Progenitor cell of endocrine pancreas (in vitro differentiated cells): ENCODE measurements at regions not wholly inside any gene's neighbourhood (a gene's known extent, or its start where the extent isn't known, plus 50 kb on each side); places are given as distances from the start of the nearest gene placed in this dataset.

Experiments used
- DNase-seq: peaks from one replicate; pipeline ENCODE4 v3.0.0; 2021; ENCODE audit warnings: low spot score; ENCODE audit not compliant: unreplicated experiment
- H3K27ac Mint-ChIP-seq: 2 replicates; pipeline ENCODE4 v1.8.0; 2021; ENCODE audit warnings: mild to moderate bottlenecking, moderate library complexity, mixed read lengths
- H3K27me3 Mint-ChIP-seq: 2 replicates; pipeline ENCODE4 v1.8.0; 2021; ENCODE audit warnings: mixed read lengths
- H3K36me3 Mint-ChIP-seq: 2 replicates; pipeline ENCODE4 v1.8.0; 2022; ENCODE audit warnings: mixed read lengths; ENCODE audit not compliant: insufficient read depth
- H3K4me1 Mint-ChIP-seq: 2 replicates; pipeline ENCODE4 v1.8.0; 2021; ENCODE audit warnings: low read depth, mixed read lengths
- H3K4me3 Mint-ChIP-seq: 2 replicates; pipeline ENCODE4 v1.8.0; 2021; ENCODE audit warnings: low read depth, mild to moderate bottlenecking, moderate library complexity, mixed read lengths
- H3K9me3 Mint-ChIP-seq: 2 replicates; pipeline ENCODE4 v1.8.0; 2021; ENCODE audit warnings: low read depth, mixed read lengths
- CTCF ChIP-seq: fragments of 200-600 bp; sonication (generic); IDR thresholded peaks from one replicate; pipeline ENCODE4 v1.5.0; 2021; ENCODE audit warnings: antibody characterized with exemption, mild to moderate bottlenecking; ENCODE audit not compliant: unreplicated experiment

DNA sequence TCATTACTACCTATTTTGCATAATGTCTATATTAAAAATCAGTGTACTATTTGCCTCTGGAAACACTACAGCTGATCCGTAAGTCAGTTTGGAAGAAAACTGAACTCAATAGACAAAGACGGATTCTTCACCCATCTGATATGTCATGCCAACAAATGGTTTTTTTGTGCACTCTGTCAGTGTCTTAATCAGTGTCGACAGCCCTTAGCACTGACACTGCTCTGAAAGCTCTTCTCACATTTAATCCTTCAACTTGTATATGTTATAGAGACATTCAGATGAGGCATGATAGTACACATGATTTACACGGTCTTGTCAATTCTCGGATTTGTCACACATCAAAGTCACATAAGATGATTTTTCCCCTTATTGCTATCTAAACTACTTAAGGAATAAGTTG is 347.5 kb upstream of the GALNT5 start:
- TF ChIP-seq CTCF: no peak
- no peaks in the 10 kb centered on the region for H3K27me3 Mint-ChIP-seq
- H3K27ac Mint-ChIP-seq: no peak overlapping the region
- H3K36me3 Mint-ChIP-seq: no peaks in the 10 kb centered on the region
- no peak for DNase-seq
- H3K4me1 Mint-ChIP-seq: no peaks in the 10 kb centered on the region
- H3K9me3 Mint-ChIP-seq: no peaks in the 10 kb centered on the region
- no peak overlapping the region for H3K4me3 Mint-ChIP-seq

DNA sequence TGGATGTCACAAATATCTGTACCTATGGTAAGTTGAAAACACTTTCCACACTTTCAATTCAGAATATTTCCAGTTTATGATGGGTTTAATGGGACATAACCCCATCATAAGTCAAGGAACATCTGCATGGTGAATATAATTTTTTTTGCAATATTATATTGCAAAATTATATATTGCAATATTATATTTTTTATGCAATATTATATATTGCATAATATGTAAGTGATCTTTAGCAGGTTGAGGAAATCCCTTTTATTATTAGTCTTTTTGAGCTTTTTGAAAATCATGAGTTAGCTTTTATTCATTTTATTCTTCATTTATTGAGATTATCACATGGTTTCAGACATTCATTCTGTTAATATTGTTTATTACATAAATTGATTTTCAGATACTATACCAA is 342.2 kb upstream of the GALNT5 start:
- no peaks in the 10 kb centered on the region for H3K27me3 Mint-ChIP-seq
- no peak for DNase-seq
- no peak for TF ChIP-seq CTCF
- H3K27ac Mint-ChIP-seq: no peak overlapping the region
- peaks cover 7% of the 10 kb centered on the region for H3K4me1 Mint-ChIP-seq
- H3K36me3 Mint-ChIP-seq: no peaks in the 10 kb centered on the region
- H3K9me3 Mint-ChIP-seq: peaks cover 2% of the 10 kb centered on the region
- no peak overlapping the region for H3K4me3 Mint-ChIP-seq

- Mint-ChIP-seq H3K4me1 (peaks cover 7% of the 10 kb centered on the region), H3K36me3 (peaks cover 2% of the 10 kb centered on the region), H3K4me3 (no peak overlapping the region), H3K9me3 (peaks cover 9% of the 10 kb centered on the region), H3K27me3 (no peaks in the 10 kb centered on the region), H3K27ac (peak overlapping the region; percentile 21)
- TF ChIP-seq CTCF: no peak
- DNase-seq: no peak
These were observed 339.1 kb upstream of the GALNT5 start for GRCh38 chr2:156918410-156918809.

GRCh38 chr2:156930423-156930822 is 327.1 kb upstream of the GALNT5 start:
- H3K9me3 Mint-ChIP-seq: peaks cover 15% of the 10 kb centered on the region

DNA sequence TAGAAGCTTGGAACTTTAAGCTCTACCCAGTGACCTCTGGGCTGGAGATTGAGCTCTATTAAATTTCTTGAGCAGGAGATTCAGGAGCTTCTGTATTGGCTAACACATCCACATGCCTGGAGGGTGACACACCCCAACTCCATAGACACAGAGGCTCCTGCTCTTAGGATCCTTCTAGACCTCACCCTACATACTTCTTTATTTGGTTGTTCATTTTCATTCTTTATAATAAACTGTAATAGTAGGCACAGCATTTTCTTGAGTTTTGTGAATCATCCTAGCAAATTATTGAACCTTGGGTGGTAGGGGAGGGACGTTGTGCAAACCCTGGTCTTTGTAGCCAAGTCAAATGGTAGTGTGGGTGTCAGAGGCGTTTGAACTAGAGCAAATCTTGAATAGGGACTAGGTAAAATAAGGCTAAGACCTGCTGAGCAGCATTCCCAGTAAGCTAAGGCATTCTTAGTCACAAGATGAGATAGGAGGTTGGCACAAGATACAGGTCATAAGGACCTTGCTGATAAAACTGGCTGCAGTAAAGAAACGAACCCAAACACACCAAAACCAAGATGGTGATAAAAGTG is 323.8 kb upstream of the GALNT5 start:
- no peak for DNase-seq
- Mint-ChIP-seq H3K36me3 (no peaks in the 10 kb centered on the region), H3K9me3 (no peaks in the 10 kb centered on the region), H3K27me3 (no peaks in the 10 kb centered on the region), H3K4me1 (no peaks in the 10 kb centered on the region), H3K27ac (no peak overlapping the region), H3K4me3 (no peak overlapping the region)
- TF ChIP-seq CTCF: no peak

More at GRCh38 chr2:156930423-156930822, 327.1 kb upstream of the GALNT5 start:
- Mint-ChIP-seq H3K27me3 (no peaks in the 10 kb centered on the region), H3K36me3 (no peaks in the 10 kb centered on the region), H3K4me1 (no peaks in the 10 kb centered on the region), H3K27ac (no peak overlapping the region), H3K4me3 (no peak overlapping the region)
- DNase-seq: no peak
- TF ChIP-seq CTCF: no peak
